Epithelial cell of esophagus (primary cell): ENCODE measurements at regions not wholly inside any gene's neighbourhood (a gene's known extent, or its start where the extent isn't known, plus 50 kb on each side); places are given as distances from the start of the nearest gene placed in this dataset.

Experiments
- DNase-seq: peaks from one replicate; pipeline ENCODE4 v3.0.0; 2010; ENCODE audit warnings: low read depth
- H3K4me3 ChIP-seq: 2 replicates; pipeline ENCODE4 v1.5.1; 2011; ENCODE audit warnings: mild to moderate bottlenecking, low read length, control low read depth
- TF ChIP-seq, protein P1 (sequence below): IDR thresholded peaks from 2 replicates; pipeline ENCODE4 v1.5.1; 2011; ENCODE audit warnings: low read depth, mild to moderate bottlenecking, low read length, control low read depth, inconsistent platforms; ENCODE audit not compliant: insufficient read depth; ENCODE audit errors: missing control alignments

DNA sequence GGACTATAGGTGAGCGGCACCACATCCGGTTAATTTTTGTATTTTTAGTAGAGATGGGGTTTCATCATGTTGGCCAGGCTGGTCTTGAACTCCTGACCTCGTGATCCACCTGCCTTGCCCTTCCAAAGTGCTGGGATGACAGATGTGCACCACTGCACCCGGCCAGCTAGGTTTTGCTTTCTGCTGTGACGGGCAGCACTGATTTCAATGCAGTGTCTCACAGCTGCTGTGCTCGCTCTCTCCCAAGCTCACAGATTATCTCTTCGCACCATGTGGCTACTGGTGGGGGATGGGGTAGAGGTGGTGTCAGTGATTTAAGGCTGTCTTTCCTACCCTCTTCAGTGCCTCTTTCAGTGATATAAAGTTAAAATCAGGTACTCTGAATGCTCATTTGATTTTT, 909.1 kb downstream of the TRHDE start:
- TF ChIP-seq, protein P1, sequence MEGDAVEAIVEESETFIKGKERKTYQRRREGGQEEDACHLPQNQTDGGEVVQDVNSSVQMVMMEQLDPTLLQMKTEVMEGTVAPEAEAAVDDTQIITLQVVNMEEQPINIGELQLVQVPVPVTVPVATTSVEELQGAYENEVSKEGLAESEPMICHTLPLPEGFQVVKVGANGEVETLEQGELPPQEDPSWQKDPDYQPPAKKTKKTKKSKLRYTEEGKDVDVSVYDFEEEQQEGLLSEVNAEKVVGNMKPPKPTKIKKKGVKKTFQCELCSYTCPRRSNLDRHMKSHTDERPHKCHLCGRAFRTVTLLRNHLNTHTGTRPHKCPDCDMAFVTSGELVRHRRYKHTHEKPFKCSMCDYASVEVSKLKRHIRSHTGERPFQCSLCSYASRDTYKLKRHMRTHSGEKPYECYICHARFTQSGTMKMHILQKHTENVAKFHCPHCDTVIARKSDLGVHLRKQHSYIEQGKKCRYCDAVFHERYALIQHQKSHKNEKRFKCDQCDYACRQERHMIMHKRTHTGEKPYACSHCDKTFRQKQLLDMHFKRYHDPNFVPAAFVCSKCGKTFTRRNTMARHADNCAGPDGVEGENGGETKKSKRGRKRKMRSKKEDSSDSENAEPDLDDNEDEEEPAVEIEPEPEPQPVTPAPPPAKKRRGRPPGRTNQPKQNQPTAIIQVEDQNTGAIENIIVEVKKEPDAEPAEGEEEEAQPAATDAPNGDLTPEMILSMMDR = no peak
- no peak for DNase-seq
- no peak overlapping the region for H3K4me3 ChIP-seq

DNA sequence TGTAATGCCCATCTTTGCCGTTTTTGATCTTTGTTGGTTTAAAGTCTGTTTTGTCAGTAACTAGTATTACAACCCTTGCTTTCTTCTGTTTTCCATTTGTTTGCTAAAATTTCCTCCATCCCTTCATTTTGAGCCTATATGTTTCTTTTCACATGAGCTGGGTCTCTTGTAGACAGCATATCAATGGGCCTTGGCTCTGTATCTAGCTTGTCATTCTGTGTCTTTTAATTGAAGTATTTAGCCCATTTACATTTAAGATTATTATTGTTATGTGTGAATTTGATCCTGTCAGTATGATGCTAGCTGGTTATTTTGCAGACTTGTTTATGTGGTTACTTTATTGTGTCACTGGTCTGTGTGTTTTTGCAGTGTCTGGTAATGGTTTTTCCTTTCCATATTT, 913.2 kb downstream of the TRHDE start:
- TF ChIP-seq, protein P1 = no peak
- DNase-seq = no peak

DNA sequence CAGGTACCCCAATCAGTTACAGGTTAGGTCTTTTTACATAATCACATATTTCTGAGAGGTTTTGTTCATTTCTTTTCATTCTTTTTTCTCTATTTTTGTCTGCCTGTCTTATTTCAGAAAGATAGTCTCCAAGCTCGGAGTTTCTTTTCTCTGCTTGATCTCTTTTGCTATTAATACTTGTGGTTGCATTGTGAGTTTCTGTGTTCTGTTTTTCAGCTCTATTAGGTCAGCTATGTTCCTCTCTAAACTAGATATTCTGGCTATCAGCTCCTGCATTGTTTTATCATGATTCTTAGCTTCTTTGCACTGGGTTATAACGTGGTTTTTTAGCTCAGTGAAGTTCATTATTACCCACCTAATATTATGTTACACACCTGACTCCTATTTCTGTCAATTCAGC, 914.1 kb downstream of the TRHDE start:
- H3K4me3 ChIP-seq = no peak overlapping the region
- TF ChIP-seq, protein P1 = no peak
- no peak for DNase-seq

More for the DNA sequence above, 913.2 kb downstream of the TRHDE start:
- H3K4me3 ChIP-seq = no peak overlapping the region

DNA sequence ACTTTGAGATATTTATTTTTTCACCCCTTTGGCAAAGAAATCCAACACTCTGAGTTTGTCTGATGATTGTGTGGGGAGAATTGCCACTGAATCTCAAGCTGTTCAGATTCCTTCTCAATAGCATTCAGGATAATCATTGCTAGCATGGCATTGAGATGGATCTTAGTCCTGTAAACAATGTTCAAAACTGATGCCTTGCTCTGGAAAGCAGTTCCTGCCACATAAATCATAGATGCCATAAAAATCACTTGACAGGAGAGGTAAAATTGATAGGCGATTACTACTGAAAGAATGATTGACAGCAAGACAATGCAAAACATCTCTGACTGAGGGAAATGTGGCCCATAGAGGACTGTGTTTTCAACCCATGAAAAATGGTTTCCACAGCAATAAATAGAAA, 915.6 kb downstream of the TRHDE start:
- TF ChIP-seq, protein P1 = no peak

DNA sequence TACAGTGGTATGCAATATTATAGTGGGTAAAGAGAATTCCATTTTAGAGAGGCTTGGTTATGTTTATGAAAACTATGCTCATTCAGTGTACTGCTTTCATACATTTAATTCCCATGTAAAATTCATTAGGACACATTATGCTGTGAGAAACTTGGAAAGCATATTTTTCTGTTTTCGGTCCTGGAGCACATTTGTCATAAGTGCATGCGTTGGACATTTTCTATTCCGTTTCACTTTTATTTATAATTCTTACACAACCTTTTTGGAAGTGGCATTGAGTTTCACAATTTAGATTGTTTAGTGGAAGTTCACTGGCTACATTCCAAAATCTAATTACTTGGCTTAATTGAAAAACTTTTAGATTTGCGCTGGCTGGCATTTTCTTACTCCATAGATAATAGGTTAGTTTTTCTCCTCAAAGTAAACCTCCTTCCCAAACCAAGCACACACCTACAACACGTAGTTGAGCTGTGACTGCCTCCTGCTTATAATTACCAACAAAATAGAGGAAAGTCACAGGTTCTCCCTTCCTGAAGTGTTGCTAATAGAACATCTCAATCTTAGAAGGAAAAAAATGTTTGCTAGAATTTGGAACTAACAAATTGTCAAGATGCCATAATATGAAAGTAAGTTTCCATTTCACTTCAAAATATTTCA, 938.5 kb downstream of the TRHDE start:
- no peak for DNase-seq
- H3K4me3 ChIP-seq = no peak overlapping the region
- TF ChIP-seq, protein P1 = no peak

More for the DNA sequence above, 915.6 kb downstream of the TRHDE start:
- H3K4me3 ChIP-seq = no peak overlapping the region
- no peak for DNase-seq

DNA sequence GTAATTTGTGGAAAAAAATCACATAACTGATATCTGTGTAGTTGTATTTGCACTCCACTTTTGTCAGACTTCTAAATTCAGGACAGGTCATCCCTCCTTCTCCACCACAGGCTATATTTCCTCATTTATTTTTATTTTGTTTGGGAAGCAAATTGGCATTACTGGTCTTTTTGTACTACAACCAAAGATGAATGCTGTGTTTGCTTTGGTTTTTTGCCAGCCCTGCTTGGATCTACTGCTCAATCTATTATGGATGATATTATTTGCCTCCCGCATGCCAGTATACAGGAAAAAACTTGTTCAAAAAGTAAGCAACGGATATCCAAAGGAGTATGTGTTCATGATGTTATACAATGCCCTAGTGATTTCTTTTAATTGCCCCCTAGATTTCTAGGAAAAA, 948.8 kb downstream of the TRHDE start:
- DNase-seq = no peak
- H3K4me3 ChIP-seq = no peak overlapping the region
- TF ChIP-seq, protein P1 = no peak

DNA sequence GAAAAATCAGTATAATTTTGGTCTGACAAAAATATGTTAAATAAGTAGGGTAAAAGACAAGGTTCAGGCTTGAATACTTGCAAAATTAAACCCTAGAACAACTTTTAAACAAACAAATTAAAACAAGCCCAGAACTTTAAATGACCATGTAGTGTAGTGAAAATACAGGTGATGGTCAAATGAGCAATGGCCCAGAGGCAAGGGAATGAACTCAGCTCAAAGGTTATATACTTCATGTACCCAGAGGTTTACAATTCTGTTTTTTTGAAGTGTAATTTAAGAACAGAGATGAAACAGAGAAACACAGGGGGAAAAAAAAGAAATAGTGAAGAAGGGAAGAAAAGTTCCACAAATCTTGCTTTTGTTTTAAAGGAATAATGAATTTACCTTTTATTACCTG, 949.2 kb downstream of the TRHDE start:
- no peak overlapping the region for H3K4me3 ChIP-seq
- DNase-seq = no peak
- TF ChIP-seq, protein P1 = no peak
